ENCODE measurements at regions not wholly inside any gene's neighbourhood (a gene's known extent, or its start where the extent isn't known, plus 50 kb on each side); places are given as distances from the start of the nearest gene placed in this dataset.

DNA sequence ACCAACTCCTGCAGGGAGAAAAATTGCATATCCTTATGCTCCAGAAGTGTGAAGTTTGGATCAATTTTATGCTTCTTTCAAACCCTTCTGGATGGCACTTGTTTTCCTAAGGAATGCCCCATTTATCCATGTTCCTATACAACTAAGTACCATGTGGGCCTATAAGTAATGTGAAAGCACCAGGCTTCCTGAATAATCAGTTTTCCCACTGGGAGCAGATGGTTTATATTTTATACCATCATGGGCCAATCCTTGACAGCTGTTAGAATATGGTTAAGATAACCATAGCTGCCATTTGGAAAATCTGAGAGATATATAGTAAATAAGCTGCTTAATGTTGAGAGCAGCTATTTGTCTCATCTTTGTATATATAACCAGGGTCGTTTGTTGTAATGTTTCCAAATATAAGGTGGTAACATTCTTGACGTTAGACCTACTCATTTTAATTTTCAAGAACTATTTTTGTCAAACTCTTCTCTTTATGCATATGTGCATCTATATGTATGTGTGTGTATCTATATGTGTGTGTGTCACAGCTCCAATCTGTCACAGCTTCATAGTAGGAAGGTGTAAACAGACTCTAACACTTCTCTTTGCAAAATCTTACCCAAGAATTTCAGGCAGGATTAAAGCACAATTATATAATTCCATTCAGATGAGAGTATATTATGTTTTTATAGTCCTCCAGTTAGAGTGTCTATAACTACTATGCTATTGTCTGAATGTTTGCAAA is 458.7 kb upstream of the GCFC2 start:
- TF ChIP-seq, protein P1, sequence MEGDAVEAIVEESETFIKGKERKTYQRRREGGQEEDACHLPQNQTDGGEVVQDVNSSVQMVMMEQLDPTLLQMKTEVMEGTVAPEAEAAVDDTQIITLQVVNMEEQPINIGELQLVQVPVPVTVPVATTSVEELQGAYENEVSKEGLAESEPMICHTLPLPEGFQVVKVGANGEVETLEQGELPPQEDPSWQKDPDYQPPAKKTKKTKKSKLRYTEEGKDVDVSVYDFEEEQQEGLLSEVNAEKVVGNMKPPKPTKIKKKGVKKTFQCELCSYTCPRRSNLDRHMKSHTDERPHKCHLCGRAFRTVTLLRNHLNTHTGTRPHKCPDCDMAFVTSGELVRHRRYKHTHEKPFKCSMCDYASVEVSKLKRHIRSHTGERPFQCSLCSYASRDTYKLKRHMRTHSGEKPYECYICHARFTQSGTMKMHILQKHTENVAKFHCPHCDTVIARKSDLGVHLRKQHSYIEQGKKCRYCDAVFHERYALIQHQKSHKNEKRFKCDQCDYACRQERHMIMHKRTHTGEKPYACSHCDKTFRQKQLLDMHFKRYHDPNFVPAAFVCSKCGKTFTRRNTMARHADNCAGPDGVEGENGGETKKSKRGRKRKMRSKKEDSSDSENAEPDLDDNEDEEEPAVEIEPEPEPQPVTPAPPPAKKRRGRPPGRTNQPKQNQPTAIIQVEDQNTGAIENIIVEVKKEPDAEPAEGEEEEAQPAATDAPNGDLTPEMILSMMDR (IDR thresholded peaks at IDR 0.05) = no peak
- TF ChIP-seq ZFX (IDR thresholded peaks at IDR 0.05; ENCODE audit: borderline replicate concordance) = no peak
